ENCODE measurements at regions not wholly inside any gene's neighbourhood (a gene's known extent, or its start where the extent isn't known, plus 50 kb on each side); places are given as distances from the start of the nearest gene placed in this dataset.

DNA sequence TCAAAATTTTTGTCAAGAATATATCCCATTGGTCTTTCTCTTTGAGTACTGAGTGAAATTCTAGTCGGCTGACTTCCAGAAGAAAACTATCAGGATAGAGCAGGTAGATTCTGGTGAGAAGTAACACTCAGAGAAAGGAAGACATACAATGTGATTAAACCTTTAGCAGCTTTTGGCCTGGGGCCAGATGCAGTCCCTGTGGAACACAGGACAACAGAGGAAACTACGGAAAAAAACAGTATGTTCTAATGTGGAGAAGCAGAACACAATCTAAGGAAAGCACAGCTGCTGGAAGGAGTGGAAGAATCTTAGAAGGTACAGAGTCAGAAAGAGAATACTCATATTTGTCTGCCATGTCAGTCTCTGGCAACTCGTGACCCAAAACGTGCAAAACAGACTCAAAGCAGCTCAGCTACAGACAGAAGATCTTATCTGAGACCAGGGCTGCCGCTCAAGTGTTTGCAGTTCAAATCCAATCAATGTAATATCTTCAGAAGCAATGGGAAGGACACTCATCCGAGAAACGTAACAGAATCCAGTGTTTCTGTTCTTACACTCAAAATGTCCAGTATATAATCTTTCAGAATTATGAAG, 283.8 kb downstream of the MRPL39 start:
- FAIRE-seq = no peak

More for the DNA sequence above, 283.8 kb downstream of the MRPL39 start:
- no peak overlapping the region for H2BK5ac ChIP-seq (ENCODE audit: low read depth, low read length)
- H3K56ac ChIP-seq (replicated peaks; ENCODE audit: insufficient read length, low read depth, low read length) = no peak overlapping the region
- no peaks in the 10 kb centered on the region; a peak in 1 of 7 replicates for H3K4me1 ChIP-seq (replicated peaks in 1 of 4; ENCODE audit: control insufficient read depth in 3 of 4, insufficient read depth in 4 of 4, low read length in 3 of 4)
- no peaks in the 10 kb centered on the region for H3K79me2 ChIP-seq (ENCODE audit: control insufficient read depth in 1 of 2, insufficient read depth in 2 of 2, low read length in 2 of 2)
- no peaks in the 10 kb centered on the region for H3K36me3 ChIP-seq (ENCODE audit: control insufficient read depth in 2 of 4, insufficient read depth in 4 of 4, low read length in 3 of 4)
- POLR2A ChIA-PET (ENCODE audit: partially characterized antibody) = no interaction called here
- no peaks in the 10 kb centered on the region for H3K23me2 ChIP-seq (ENCODE audit: low read depth, low read length)
- no peak overlapping the region for H2BK20ac ChIP-seq (ENCODE audit: low read length)
- H3K14ac ChIP-seq (ENCODE audit: insufficient read length) = no peak overlapping the region
- no peak overlapping the region for H3K4me3 ChIP-seq (ENCODE audit: extremely low read depth in 1 of 4, insufficient read depth in 2 of 4, low read depth in 3 of 4, low read length in 4 of 4)
- peak overlapping the region; percentile 69; the same call in 1 of the 2 replicates for H2AFZ ChIP-seq (ENCODE audit: low read length)
- H4K91ac ChIP-seq (replicated peaks; ENCODE audit: insufficient read length, low read length) = no peak overlapping the region
- TF ChIP-seq, protein P1, sequence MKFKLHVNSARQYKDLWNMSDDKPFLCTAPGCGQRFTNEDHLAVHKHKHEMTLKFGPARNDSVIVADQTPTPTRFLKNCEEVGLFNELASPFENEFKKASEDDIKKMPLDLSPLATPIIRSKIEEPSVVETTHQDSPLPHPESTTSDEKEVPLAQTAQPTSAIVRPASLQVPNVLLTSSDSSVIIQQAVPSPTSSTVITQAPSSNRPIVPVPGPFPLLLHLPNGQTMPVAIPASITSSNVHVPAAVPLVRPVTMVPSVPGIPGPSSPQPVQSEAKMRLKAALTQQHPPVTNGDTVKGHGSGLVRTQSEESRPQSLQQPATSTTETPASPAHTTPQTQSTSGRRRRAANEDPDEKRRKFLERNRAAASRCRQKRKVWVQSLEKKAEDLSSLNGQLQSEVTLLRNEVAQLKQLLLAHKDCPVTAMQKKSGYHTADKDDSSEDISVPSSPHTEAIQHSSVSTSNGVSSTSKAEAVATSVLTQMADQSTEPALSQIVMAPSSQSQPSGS (IDR thresholded peaks at IDR 0.05; ENCODE audit: low read length) = no peak
- TF ChIP-seq SAP30 (IDR thresholded peaks at IDR 0.05; ENCODE audit: insufficient read depth, insufficient replicate concordance, low read length) (no peak), GTF2F1 (IDR thresholded peaks at IDR 0.05; ENCODE audit: borderline replicate concordance, low read depth, low read length) (no peak), GABPA (IDR thresholded peaks at IDR 0.05; ENCODE audit: borderline replicate concordance, insufficient read depth, low read length) (no peak), ZNF274 (IDR thresholded peaks at IDR 0.05; ENCODE audit: borderline replicate concordance, extremely low read depth, low read length) (no peak), SP2 (IDR thresholded peaks at IDR 0.05; ENCODE audit: low read length) (no peak), TAF1 (IDR thresholded peaks at IDR 0.05; ENCODE audit: low read depth, low read length) (no peak), PHF8 (conservative IDR thresholded peaks at IDR 0.05; ENCODE audit: low read depth, low read length) (no peak), SP1 (IDR thresholded peaks at IDR 0.05; ENCODE audit: low read depth, low read length) (no peak), CHD2 (IDR thresholded peaks at IDR 0.05; ENCODE audit: low read length) (no peak), JUN (IDR thresholded peaks at IDR 0.05; ENCODE audit: low read depth, low read length) (no peak), SIX5 (IDR thresholded peaks at IDR 0.05; ENCODE audit: low read depth, low read length) (no peak)
- TF ChIP-seq, protein P2, sequence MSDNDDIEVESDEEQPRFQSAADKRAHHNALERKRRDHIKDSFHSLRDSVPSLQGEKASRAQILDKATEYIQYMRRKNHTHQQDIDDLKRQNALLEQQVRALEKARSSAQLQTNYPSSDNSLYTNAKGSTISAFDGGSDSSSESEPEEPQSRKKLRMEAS (IDR thresholded peaks at IDR 0.05) = no peak
- no peaks in the 10 kb centered on the region for H3K9me3 ChIP-seq (ENCODE audit: insufficient read depth in 2 of 2, low read depth in 1 of 2, low read length in 1 of 2)
- no peaks in the 10 kb centered on the region for H3K79me1 ChIP-seq (ENCODE audit: low read depth, low read length)
- DNase-seq (ENCODE audit: low read depth in 1 of 2, low spot score in 2 of 2) = no peak
- no peak overlapping the region for H3K23ac ChIP-seq (ENCODE audit: insufficient read length)
- H2AK5ac ChIP-seq (ENCODE audit: low read depth, low read length) = no peak overlapping the region
- H2BK12ac ChIP-seq (ENCODE audit: low read depth, low read length) = no peak overlapping the region
- H2BK120ac ChIP-seq (replicated peaks; ENCODE audit: low read depth, low read length) = no peak overlapping the region
- CTCF ChIA-PET (ENCODE audit: partially characterized antibody) = interaction anchor here (0.7 kb wide), 1 partner anchor 10 kb away, joined by 3 read pairs; no protein-coding TSS in a partner anchor
- no peaks in the 10 kb centered on the region for H4K20me1 ChIP-seq (replicated peaks in 1 of 2; ENCODE audit: control insufficient read depth in 1 of 2, insufficient read depth in 2 of 2, low read length in 2 of 2)
- H3K27me3 ChIP-seq (replicated peaks in 1 of 4; ENCODE audit: control insufficient read depth in 3 of 4, extremely low read depth in 1 of 4, insufficient read depth in 3 of 4, low read length in 3 of 4) = no peaks in the 10 kb centered on the region
- H3K18ac ChIP-seq (ENCODE audit: extremely low read depth, low read length) = no peak overlapping the region
- H2BK15ac ChIP-seq (ENCODE audit: low read length) = peak overlapping the region; percentile 50; the same call in 1 of the 2 replicates
- H4K8ac ChIP-seq (ENCODE audit: extremely low read depth, insufficient read depth, low read length) = no peak overlapping the region
- no peak overlapping the region for H3K4me2 ChIP-seq (ENCODE audit: insufficient read depth in 1 of 2, low read depth in 2 of 2, low read length in 2 of 2)
- no peak overlapping the region for H3K9ac ChIP-seq (replicated peaks in 1 of 4; ENCODE audit: extremely low read depth in 1 of 4, low read depth in 3 of 4, low read length in 3 of 4)
- H4K5ac ChIP-seq (ENCODE audit: insufficient read length, low read depth, low read length) = no peak overlapping the region
- H3K4ac ChIP-seq (replicated peaks; ENCODE audit: insufficient read length, low read depth, low read length) = no peak overlapping the region
- 81% methylated on average over 6 of the region's 7 CpGs; no CpG with 5 or more reads in 1 of the 2 experiments for WGBS, 2 experiments (ENCODE audit: extremely low coverage in 1 of 2, insufficient coverage in 1 of 2, insufficient read length in 1 of 2, insufficient replicate concordance in 2 of 2, low coverage in 1 of 2, low lambda C conversion rate in 2 of 2, missing lambda C conversion rate in 1 of 2)
- H3K27ac ChIP-seq (ENCODE audit: low read depth, low read length) = no peak overlapping the region
